ENCODE measurements at regions not wholly inside any gene's neighbourhood (a gene's known extent, or its start where the extent isn't known, plus 50 kb on each side); places are given as distances from the start of the nearest gene placed in this dataset.

GRCh38 chr2:52805901-52806410 is 961.6 kb upstream of the CHAC2 start:
- Histone ChIP-seq H3K9me2 (ENCODE audit: insufficient read depth) (no peaks in the 10 kb centered on the region), H3K4me3 (no peak overlapping the region), H3F3A (ENCODE audit: insufficient read depth) (no peaks in the 10 kb centered on the region), H3K4me1 (ENCODE audit: insufficient read depth) (no peaks in the 10 kb centered on the region), H3K27ac (no peak overlapping the region), H3K27me3 (replicated peaks; ENCODE audit: insufficient read depth) (no peaks in the 10 kb centered on the region), H2AFZ (no peak overlapping the region), H3K4me2 (ENCODE audit: unreplicated experiment) (no peak overlapping the region), H3K9ac (no peak overlapping the region), H3K79me2 (ENCODE audit: insufficient read depth) (no peaks in the 10 kb centered on the region), H4K20me1 (ENCODE audit: insufficient read depth) (no peaks in the 10 kb centered on the region), H3K36me3 (ENCODE audit: low read depth) (no peaks in the 10 kb centered on the region), H3K9me3 (ENCODE audit: low read depth) (no peaks in the 10 kb centered on the region)
- TF ChIP-seq EZH2 (IDR thresholded peaks at IDR 0.05; ENCODE audit: insufficient read depth, poor library complexity, severe bottlenecking): no peak
- no peak for TF ChIP-seq EZH2phosphoT487 (IDR thresholded peaks at IDR 0.05; ENCODE audit: insufficient read depth, low read depth)
- in situ Hi-C loops (cut with MboI): no loop called here
- no peak for DNase-seq

- Histone ChIP-seq H3K36me3 (ENCODE audit: low read depth) (no peaks in the 10 kb centered on the region), H3K4me3 (no peak overlapping the region), H3K4me1 (ENCODE audit: insufficient read depth) (no peaks in the 10 kb centered on the region), H3F3A (ENCODE audit: insufficient read depth) (no peaks in the 10 kb centered on the region), H3K4me2 (ENCODE audit: unreplicated experiment) (no peak overlapping the region), H2AFZ (no peak overlapping the region), H3K9me3 (ENCODE audit: low read depth) (no peaks in the 10 kb centered on the region), H3K79me2 (ENCODE audit: insufficient read depth) (no peaks in the 10 kb centered on the region), H3K27ac (no peak overlapping the region), H3K9me2 (ENCODE audit: insufficient read depth) (no peaks in the 10 kb centered on the region), H4K20me1 (ENCODE audit: insufficient read depth) (no peaks in the 10 kb centered on the region), H3K27me3 (replicated peaks; ENCODE audit: insufficient read depth) (no peaks in the 10 kb centered on the region), H3K9ac (no peak overlapping the region)
- TF ChIP-seq EZH2phosphoT487 (IDR thresholded peaks at IDR 0.05; ENCODE audit: insufficient read depth, low read depth) (no peak), EZH2 (IDR thresholded peaks at IDR 0.05; ENCODE audit: insufficient read depth, poor library complexity, severe bottlenecking) (no peak)
- in situ Hi-C loops (cut with MboI): no loop called here
- WGBS, 2 experiments (ENCODE audit: low coverage in 1 of 2, low lambda C conversion rate in 2 of 2, missing lambda C conversion rate in 2 of 2): 18 to 24% methylated on average over 2 of the region's 2 CpGs
- no peak for DNase-seq
Measured at GRCh38 chr2:52794581-52794980, 973.0 kb upstream of the CHAC2 start.

- H4K20me1 ChIP-seq (ENCODE audit: insufficient read depth): no peaks in the 10 kb centered on the region
- no peaks in the 10 kb centered on the region for H3K36me3 ChIP-seq (ENCODE audit: low read depth)
- H3K9me3 ChIP-seq (ENCODE audit: low read depth): no peaks in the 10 kb centered on the region
- TF ChIP-seq EZH2 (IDR thresholded peaks at IDR 0.05; ENCODE audit: insufficient read depth, poor library complexity, severe bottlenecking) (no peak), EZH2phosphoT487 (IDR thresholded peaks at IDR 0.05; ENCODE audit: insufficient read depth, low read depth) (no peak)
- no peak overlapping the region for H2AFZ ChIP-seq
- no peak overlapping the region for H3K4me3 ChIP-seq
- no peaks in the 10 kb centered on the region for H3K4me1 ChIP-seq (ENCODE audit: insufficient read depth)
- H3K79me2 ChIP-seq (ENCODE audit: insufficient read depth): no peaks in the 10 kb centered on the region
- no peak overlapping the region for H3K9ac ChIP-seq
- H3K4me2 ChIP-seq (ENCODE audit: unreplicated experiment): no peak overlapping the region
- no peak overlapping the region for H3K27ac ChIP-seq
- H3F3A ChIP-seq (ENCODE audit: insufficient read depth): no peaks in the 10 kb centered on the region
- in situ Hi-C loops (cut with MboI): no loop called here
- 27 to 30% methylated on average over 5 of the region's 5 CpGs for WGBS, 2 experiments (ENCODE audit: low coverage in 1 of 2, low lambda C conversion rate in 2 of 2, missing lambda C conversion rate in 2 of 2)
- no peaks in the 10 kb centered on the region for H3K27me3 ChIP-seq (replicated peaks; ENCODE audit: insufficient read depth)
- DNase-seq: no peak
- no peaks in the 10 kb centered on the region for H3K9me2 ChIP-seq (ENCODE audit: insufficient read depth)
Measured at GRCh38 chr2:52779446-52779845, 988.2 kb upstream of the CHAC2 start.

GRCh38 chr2:52776571-52776970 is 991.0 kb upstream of the CHAC2 start:
- DNase-seq: no peak

GRCh38 chr2:52775674-52776073 is 991.9 kb upstream of the CHAC2 start:
- Histone ChIP-seq H3F3A (ENCODE audit: insufficient read depth) (no peaks in the 10 kb centered on the region), H4K20me1 (ENCODE audit: insufficient read depth) (no peaks in the 10 kb centered on the region), H3K4me3 (no peak overlapping the region), H3K9ac (no peak overlapping the region), H3K4me1 (ENCODE audit: insufficient read depth) (no peaks in the 10 kb centered on the region), H3K79me2 (ENCODE audit: insufficient read depth) (no peaks in the 10 kb centered on the region), H3K9me3 (ENCODE audit: low read depth) (peaks cover 3% of the 10 kb centered on the region), H2AFZ (no peak overlapping the region), H3K27me3 (replicated peaks; ENCODE audit: insufficient read depth) (no peaks in the 10 kb centered on the region), H3K9me2 (ENCODE audit: insufficient read depth) (no peaks in the 10 kb centered on the region), H3K4me2 (ENCODE audit: unreplicated experiment) (no peak overlapping the region), H3K36me3 (ENCODE audit: low read depth) (no peaks in the 10 kb centered on the region), H3K27ac (no peak overlapping the region)
- 4 to 15% methylated on average over 2 of the region's 2 CpGs for WGBS, 2 experiments (ENCODE audit: low coverage in 1 of 2, low lambda C conversion rate in 2 of 2, missing lambda C conversion rate in 2 of 2)
- in situ Hi-C loops (cut with MboI): no loop called here
- DNase-seq: no peak
- no peak for TF ChIP-seq EZH2phosphoT487 (IDR thresholded peaks at IDR 0.05; ENCODE audit: insufficient read depth, low read depth)
- no peak for TF ChIP-seq EZH2 (IDR thresholded peaks at IDR 0.05; ENCODE audit: insufficient read depth, poor library complexity, severe bottlenecking)

More at GRCh38 chr2:52776571-52776970, 991.0 kb upstream of the CHAC2 start:
- H3K9ac ChIP-seq: no peak overlapping the region
- H4K20me1 ChIP-seq (ENCODE audit: insufficient read depth): no peaks in the 10 kb centered on the region
- WGBS, 2 experiments (ENCODE audit: low coverage in 1 of 2, low lambda C conversion rate in 2 of 2, missing lambda C conversion rate in 2 of 2): 56 to 60% methylated on average over 1 of the region's 1 CpG
- H3K9me2 ChIP-seq (ENCODE audit: insufficient read depth): no peaks in the 10 kb centered on the region
- H3K9me3 ChIP-seq (ENCODE audit: low read depth): peaks cover 3% of the 10 kb centered on the region
- no peaks in the 10 kb centered on the region for H3K4me1 ChIP-seq (ENCODE audit: insufficient read depth)
- no peak overlapping the region for H3K4me3 ChIP-seq
- TF ChIP-seq EZH2phosphoT487 (IDR thresholded peaks at IDR 0.05; ENCODE audit: insufficient read depth, low read depth) (no peak), EZH2 (IDR thresholded peaks at IDR 0.05; ENCODE audit: insufficient read depth, poor library complexity, severe bottlenecking) (no peak)
- no peaks in the 10 kb centered on the region for H3K27me3 ChIP-seq (replicated peaks; ENCODE audit: insufficient read depth)
- in situ Hi-C loops (cut with MboI): no loop called here
- H3K4me2 ChIP-seq (ENCODE audit: unreplicated experiment): no peak overlapping the region
- no peaks in the 10 kb centered on the region for H3K79me2 ChIP-seq (ENCODE audit: insufficient read depth)
- no peaks in the 10 kb centered on the region for H3F3A ChIP-seq (ENCODE audit: insufficient read depth)
- no peaks in the 10 kb centered on the region for H3K36me3 ChIP-seq (ENCODE audit: low read depth)
- no peak overlapping the region for H2AFZ ChIP-seq
- H3K27ac ChIP-seq: no peak overlapping the region

Measured in GM23248 (cell line).